Neuronal stem cell (in vitro differentiated cells): ENCODE measurements at regions not wholly inside any gene's neighbourhood (a gene's known extent, or its start where the extent isn't known, plus 50 kb on each side); places are given as distances from the start of the nearest gene placed in this dataset.
A peak's percentile ranks its signal among the peaks of the same experiment; 100 is the strongest.

Source experiments
- DNase-seq: peaks from one replicate; pipeline ENCODE4 v3.0.0-alpha.2; 2013; ENCODE audit warnings: low spot score
- H2AFZ ChIP-seq: one replicate; pipeline ENCODE4 v1.6.1; 2013; ENCODE audit warnings: mild to moderate bottlenecking, low read length, inconsistent platforms
- H2AK5ac ChIP-seq: 2 replicates; pipeline ENCODE4 v1.6.1; 2013; ENCODE audit warnings: low read depth, mild to moderate bottlenecking, inconsistent platforms, low read length, moderate library complexity, mixed read lengths
- H2BK120ac ChIP-seq: 2 replicates; pipeline ENCODE4 v1.6.1; 2013; ENCODE audit warnings: low read depth, mild to moderate bottlenecking, inconsistent platforms, low read length, moderate library complexity, mixed read lengths
- H2BK12ac ChIP-seq: one replicate; pipeline ENCODE4 v1.6.1; 2013; ENCODE audit warnings: low read length, inconsistent platforms
- H2BK15ac ChIP-seq: 2 replicates; pipeline ENCODE4 v1.6.1; 2013; ENCODE audit warnings: mild to moderate bottlenecking, low read length, inconsistent platforms, mixed read lengths
- H2BK5ac ChIP-seq: one replicate; pipeline ENCODE4 v1.6.1; 2013; ENCODE audit warnings: inconsistent platforms, mild to moderate bottlenecking, low read length, moderate library complexity
- H3K14ac ChIP-seq: one replicate; pipeline ENCODE4 v1.6.1; 2013; ENCODE audit warnings: low read length, inconsistent platforms
- H3K18ac ChIP-seq: 2 replicates; pipeline ENCODE4 v1.6.1; 2013; ENCODE audit warnings: low read length, inconsistent platforms
- H3K23ac ChIP-seq: 2 replicates; pipeline ENCODE4 v1.6.1; 2013; ENCODE audit warnings: low read depth, mild to moderate bottlenecking, mixed read lengths, low read length, inconsistent platforms; ENCODE audit not compliant: poor library complexity
- H3K27ac ChIP-seq: replicated peaks from 3 replicates; pipeline ENCODE4 v1.5.1; 2013; ENCODE audit warnings: low read length, inconsistent platforms
- H3K27me3 ChIP-seq, 3 experiments: 2 replicates each; pipeline ENCODE4 v1.6.1; 2013; ENCODE audit warnings: low read length in 3 of 3, mild to moderate bottlenecking in 2 of 3, inconsistent platforms in 1 of 3, low read depth in 1 of 3, mixed read lengths in 1 of 3, moderate library complexity in 1 of 3; ENCODE audit not compliant: control insufficient read depth in 3 of 3, insufficient read depth in 3 of 3
- H3K36me3 ChIP-seq, 2 donors: replicated peaks in 1 of 2; 2 replicates each; pipeline ENCODE4 v1.6.1; 2013; ENCODE audit warnings: low read length in 2 of 2; ENCODE audit not compliant: control insufficient read depth in 2 of 2, insufficient read depth in 2 of 2
- H3K4ac ChIP-seq: 2 replicates; pipeline ENCODE4 v1.6.1; 2013; ENCODE audit warnings: inconsistent platforms, mild to moderate bottlenecking, low read length, moderate library complexity
- H3K4me1 ChIP-seq, 2 donors: 1 replicate in 1 of 2; 2 replicates in 1 of 2; pipeline ENCODE4 v1.6.1; 2013; ENCODE audit warnings: low read length in 2 of 2, low read depth in 1 of 2; ENCODE audit not compliant: control insufficient read depth in 2 of 2, insufficient read depth in 1 of 2
- H3K4me2 ChIP-seq: one replicate; pipeline ENCODE4 v1.6.1; 2013; ENCODE audit warnings: mild to moderate bottlenecking, low read length, inconsistent platforms; ENCODE audit not compliant: insufficient read depth, poor library complexity, severe bottlenecking
- H3K4me3 ChIP-seq, 2 donors: 2 replicates each; pipeline ENCODE4 v1.5.1; 2013; ENCODE audit warnings: low read length in 2 of 2, mild to moderate bottlenecking in 2 of 2, inconsistent platforms in 1 of 2, moderate library complexity in 1 of 2
- H3K79me1 ChIP-seq: one replicate; pipeline ENCODE4 v1.6.1; 2013; ENCODE audit warnings: low read depth, mild to moderate bottlenecking, inconsistent platforms, low read length, moderate library complexity
- H3K9ac ChIP-seq: one replicate; pipeline ENCODE4 v1.6.1; 2013; ENCODE audit warnings: mild to moderate bottlenecking, low read depth, low read length, inconsistent platforms; ENCODE audit not compliant: poor library complexity
- H3K9me3 ChIP-seq, 2 donors: replicated peaks in 1 of 2; 2 replicates each; pipeline versions ENCODE3 to v1.6.1; 2013; ENCODE audit warnings: low read length in 2 of 2, mild to moderate bottlenecking in 2 of 2, inconsistent platforms in 1 of 2, low read depth in 1 of 2, mixed read lengths in 1 of 2, moderate library complexity in 1 of 2; ENCODE audit not compliant: control insufficient read depth in 2 of 2, insufficient read depth in 1 of 2
- H4K8ac ChIP-seq: one replicate; pipeline ENCODE4 v1.6.1; 2013; ENCODE audit warnings: low read depth, mild to moderate bottlenecking, inconsistent platforms, low read length, moderate library complexity
- H4K91ac ChIP-seq: one replicate; pipeline ENCODE4 v1.6.1; 2013; ENCODE audit warnings: low read length, low read depth, mild to moderate bottlenecking, inconsistent platforms; ENCODE audit not compliant: poor library complexity
- WGBS, 2 donors: extraction: QIAGEN DNeasy Blood & Tissue Kit; methylation state at CpG; one replicate each; pipeline ENCODE4 v1.1.7; 2013; ENCODE audit warnings: missing lambda C conversion rate in 2 of 2, mixed read lengths in 1 of 2; ENCODE audit not compliant: insufficient read length in 2 of 2, insufficient replicate concordance in 1 of 2; ENCODE audit errors: extremely low coverage in 2 of 2; 5-methylcytosine and 5-hydroxymethylcytosine counted together

- H3K79me1 ChIP-seq: no peaks in the 10 kb centered on the region
- no peaks in the 10 kb centered on the region for H3K9me3 ChIP-seq
- no peak overlapping the region for H3K27ac ChIP-seq
- no peak overlapping the region for H3K18ac ChIP-seq
- H2AFZ ChIP-seq: no peak overlapping the region
- WGBS, 2 donors: no CpG with 5 or more reads among the region's 12 CpGs
- no peak overlapping the region for H3K14ac ChIP-seq
- no peak overlapping the region for H3K9ac ChIP-seq
- no peak overlapping the region for H2BK15ac ChIP-seq
- no peak overlapping the region for H2AK5ac ChIP-seq
- DNase-seq: no peak
- no peak overlapping the region for H2BK120ac ChIP-seq
- H3K23ac ChIP-seq: no peak overlapping the region
- no peaks in the 10 kb centered on the region for H3K4me1 ChIP-seq
- H3K4ac ChIP-seq: no peak overlapping the region
- H4K8ac ChIP-seq: no peak overlapping the region
- peaks cover 0 to 14% (median 0%) of the 10 kb centered on the region in 3 experiments for H3K27me3 ChIP-seq
- no peak overlapping the region for H2BK5ac ChIP-seq
- H4K91ac ChIP-seq: no peak overlapping the region
- no peak overlapping the region for H3K4me3 ChIP-seq
- H3K36me3 ChIP-seq: no peaks in the 10 kb centered on the region
- H2BK12ac ChIP-seq: no peak overlapping the region
- no peak overlapping the region for H3K4me2 ChIP-seq
Measured at GRCh38 chr15:101558221-101558941, 68.9 kb upstream of the PCSK6 start.

- H3K36me3 ChIP-seq: no peaks in the 10 kb centered on the region
- H2BK12ac ChIP-seq: no peak overlapping the region
- H3K14ac ChIP-seq: peak overlapping the region; percentile 49
- H3K27ac ChIP-seq: no peak overlapping the region
- no peak overlapping the region for H2BK15ac ChIP-seq
- H3K4me3 ChIP-seq: no peak overlapping the region
- peak overlapping the region; percentile 31 for H2AK5ac ChIP-seq
- H3K9ac ChIP-seq: no peak overlapping the region
- no CpG with 5 or more reads among the region's 16 CpGs for WGBS, 2 donors
- H3K27me3 ChIP-seq: peaks cover 0 to 21% (median 0%) of the 10 kb centered on the region in 3 experiments
- no peak overlapping the region for H2AFZ ChIP-seq
- DNase-seq: no peak
- H3K23ac ChIP-seq: peak overlapping the region; percentile 94
- no peak overlapping the region for H2BK120ac ChIP-seq
- no peak overlapping the region for H4K91ac ChIP-seq
- no peak overlapping the region for H3K4me2 ChIP-seq
- H3K4me1 ChIP-seq: no peaks in the 10 kb centered on the region
- no peak overlapping the region for H4K8ac ChIP-seq
- H3K4ac ChIP-seq: no peak overlapping the region
- no peak overlapping the region for H2BK5ac ChIP-seq
- no peak overlapping the region for H3K18ac ChIP-seq
- H3K79me1 ChIP-seq: no peaks in the 10 kb centered on the region
- H3K9me3 ChIP-seq: peaks cover 0 to 1% of the 10 kb centered on the region in 2 donors
Measured at GRCh38 chr15:101556273-101556672, 66.8 kb upstream of the PCSK6 start.

GRCh38 chr15:101554115-101554915, 64.8 kb upstream of the PCSK6 start:
- no CpG with 5 or more reads among the region's 25 CpGs for WGBS, 2 donors

More at GRCh38 chr15:101554115-101554915, 64.8 kb upstream of the PCSK6 start:
- Histone ChIP-seq H2BK15ac (no peak overlapping the region), H2AFZ (no peak overlapping the region), H2BK12ac (no peak overlapping the region), H3K14ac (no peak overlapping the region), H3K4me3 (no peak overlapping the region), H3K9me3 (peaks cover 0 to 1% of the 10 kb centered on the region in 2 donors), H4K91ac (no peak overlapping the region), H3K4me2 (no peak overlapping the region), H3K36me3 (no peaks in the 10 kb centered on the region), H4K8ac (no peak overlapping the region), H3K79me1 (no peaks in the 10 kb centered on the region), H2BK5ac (no peak overlapping the region), H3K27ac (no peak overlapping the region), H3K9ac (no peak overlapping the region), H3K4ac (no peak overlapping the region), H2AK5ac (no peak overlapping the region), H3K18ac (no peak overlapping the region), H3K4me1 (no peaks in the 10 kb centered on the region), H3K23ac (no peak overlapping the region), H2BK120ac (no peak overlapping the region), H3K27me3 (peaks cover 0 to 26% (median 0%) of the 10 kb centered on the region in 3 experiments)
- DNase-seq: no peak
